Right lobe of liver (tissue), 4 donors: ENCODE measurements at regions not wholly inside any gene's neighbourhood (a gene's known extent, or its start where the extent isn't known, plus 50 kb on each side); places are given as distances from the start of the nearest gene placed in this dataset.

Experiments used
- CTCF ChIP-seq, 4 donors: fragments of 200-600 bp in 3 of 4; fragments of 450-650 bp in 1 of 4; IDR thresholded peaks; one replicate each; pipeline versions ENCODE4 v1.5.1 to v1.8.0; 2016 to 2022; ENCODE audit warnings: antibody characterized with exemption in 4 of 4, mild to moderate bottlenecking in 2 of 4
- POLR2A ChIP-seq: fragments of 450-650 bp; IDR thresholded peaks from one replicate; pipeline ENCODE4 v1.6.1; 2017; ENCODE audit warnings: antibody characterized with exemption, mild to moderate bottlenecking
- donor health status: DM: no; HTN: no; CAD: no.
- donor health status: DM: no; HTN: no; CAD: no.
- donor health status: DM: no; HTN: yes; CAD: no.

DNA sequence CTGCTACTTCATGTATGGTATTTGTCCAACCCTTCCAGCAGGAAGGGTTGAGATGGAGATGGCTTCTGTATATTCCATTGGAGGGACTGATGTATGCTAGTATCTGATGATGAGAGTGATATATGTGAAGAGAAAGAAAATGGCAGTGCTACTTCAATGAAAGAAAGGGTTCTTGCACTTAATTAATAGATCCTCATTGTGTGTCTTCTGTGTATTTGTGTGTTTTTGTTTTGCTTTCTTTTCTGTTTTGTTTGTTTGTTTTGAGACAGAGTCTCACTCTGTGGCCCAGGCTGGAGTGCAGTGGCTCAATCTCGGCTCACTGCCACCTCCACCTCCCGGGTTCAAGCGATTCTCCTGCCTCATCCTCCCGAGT, 61.2 kb upstream of the CRYM start:
- TF ChIP-seq POLR2A (no peak), CTCF (IDR thresholded peaks at IDR 0.05) (no peak)
